HG02759 (cell line): ENCODE measurements at regions not wholly inside any gene's neighbourhood (a gene's known extent, or its start where the extent isn't known, plus 50 kb on each side); places are given as distances from the start of the nearest gene placed in this dataset.

ENCODE experiments used
- ATAC-seq: cut with Tn5 transposase; IDR thresholded peaks from one replicate; pipeline ENCODE4 v1.9.1; 2021; ENCODE audit warnings: mild to moderate bottlenecking, moderate library complexity; ENCODE audit not compliant: unreplicated experiment

DNA sequence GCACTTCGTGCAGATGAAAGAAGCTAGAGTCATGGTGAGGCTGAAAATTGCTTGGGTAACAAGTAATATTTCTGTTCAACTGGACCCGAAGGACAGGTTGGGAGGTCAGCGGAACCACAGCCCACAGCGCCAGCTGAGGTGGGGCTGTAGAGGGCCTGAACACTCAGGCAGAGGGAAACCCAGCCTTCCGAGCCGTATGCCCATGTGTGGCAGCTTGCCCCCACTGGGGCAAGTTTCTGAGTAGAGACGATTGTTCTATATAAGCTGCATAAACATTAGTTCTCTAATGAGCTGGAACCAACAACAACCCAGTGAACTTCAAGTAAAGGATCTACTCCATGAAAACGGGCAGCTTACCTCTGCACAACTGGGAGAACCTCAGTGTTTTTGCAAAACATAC is 58.4 kb upstream of the TNS3 start:
- ATAC-seq, result no peak

DNA sequence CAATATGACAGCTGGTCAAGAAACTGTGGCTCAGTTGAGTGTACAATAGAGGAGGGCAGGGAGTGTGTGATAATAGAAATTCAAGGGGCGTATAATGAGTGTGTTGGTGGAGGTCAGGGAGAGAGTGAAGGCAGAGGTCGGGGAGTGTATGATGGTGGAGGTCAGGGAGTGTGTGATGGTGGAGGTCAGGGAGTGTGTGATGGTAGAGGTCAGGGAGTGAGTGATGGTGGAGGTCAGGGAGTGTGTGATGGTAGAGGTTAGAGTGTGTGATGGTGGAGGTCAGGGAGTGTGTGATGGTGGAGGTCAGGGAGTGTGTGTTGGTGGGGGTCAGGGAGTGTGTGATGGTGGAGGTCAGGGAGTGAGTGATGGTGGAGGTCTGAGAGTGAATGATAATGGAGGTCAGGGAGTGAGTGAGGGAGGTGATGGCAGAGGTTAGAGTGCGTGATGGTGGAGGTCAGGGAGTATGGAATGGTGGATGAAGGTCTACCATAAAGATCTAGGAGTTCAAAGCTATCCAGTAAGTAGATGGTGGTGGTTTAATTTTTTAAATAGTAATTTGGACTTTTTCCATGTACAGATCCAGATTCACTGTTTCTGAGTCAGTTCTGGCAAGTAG is 57.7 kb upstream of the TNS3 start:
- no peak for ATAC-seq

DNA sequence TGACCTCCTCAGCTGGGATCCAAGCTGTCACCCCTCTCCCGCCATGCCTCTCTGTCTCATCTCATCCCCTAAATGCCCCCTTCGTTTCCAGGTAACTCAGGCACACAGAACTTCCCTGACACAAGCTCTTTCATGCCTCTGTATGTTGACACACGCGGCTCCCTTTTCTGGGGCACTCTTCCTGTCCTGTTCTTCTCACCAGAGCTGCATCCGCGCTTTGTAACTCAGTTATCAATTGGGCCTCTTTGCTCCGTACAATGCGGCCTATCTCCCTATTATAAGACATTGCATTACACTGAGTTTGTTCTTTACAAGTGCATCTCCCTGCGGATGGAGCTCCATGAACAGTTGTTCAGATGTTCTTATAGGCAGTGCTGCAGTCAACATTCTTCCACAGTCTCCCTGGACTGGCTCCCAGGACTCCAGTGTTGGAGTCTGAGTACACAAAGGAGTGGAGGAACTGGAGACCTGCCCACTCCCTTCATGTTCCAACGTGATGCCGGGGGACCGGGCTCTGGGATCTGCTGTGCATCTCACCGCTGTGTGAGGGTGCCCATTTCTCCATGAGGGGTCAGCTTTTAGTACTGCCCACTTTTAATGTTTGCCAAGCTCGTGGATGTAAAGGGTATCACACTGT is 56.9 kb upstream of the TNS3 start:
- ATAC-seq, result no peak

DNA sequence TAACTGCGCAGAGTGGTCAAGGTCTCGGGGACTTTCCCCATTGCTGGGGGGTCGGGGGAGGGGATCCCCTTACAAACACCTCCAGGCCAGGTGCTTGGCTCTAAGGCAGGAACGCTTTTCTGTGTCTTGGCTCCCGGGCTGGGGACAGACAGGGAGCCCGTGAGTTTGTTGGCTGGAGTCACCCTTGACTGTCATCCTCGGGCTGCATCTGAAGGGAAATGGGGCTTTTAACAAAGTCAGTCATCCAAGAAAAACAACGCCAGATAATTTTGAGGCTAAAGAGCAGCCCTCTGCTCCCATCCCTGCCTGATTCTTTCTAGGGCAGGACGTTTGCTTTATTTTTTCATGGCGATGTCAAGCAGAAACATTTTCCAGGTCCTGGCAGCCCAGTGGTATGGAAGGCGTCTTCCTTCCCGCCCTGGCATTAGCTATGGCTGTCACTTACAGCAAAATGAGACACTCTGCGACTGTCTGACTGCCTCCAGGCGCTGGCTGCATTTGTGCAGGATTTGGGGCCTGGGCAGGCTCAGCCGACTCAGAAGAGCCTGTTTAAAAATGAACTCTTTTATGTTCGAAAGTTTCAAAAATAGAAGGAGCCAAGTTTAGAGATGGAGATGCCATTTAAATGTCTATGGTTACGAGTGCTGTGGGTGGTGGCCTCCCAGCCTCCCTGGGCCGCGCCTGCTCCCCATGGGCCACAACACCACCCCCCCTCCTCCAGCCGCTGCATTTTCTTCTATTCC is 54.7 kb upstream of the TNS3 start:
- no peak for ATAC-seq

DNA sequence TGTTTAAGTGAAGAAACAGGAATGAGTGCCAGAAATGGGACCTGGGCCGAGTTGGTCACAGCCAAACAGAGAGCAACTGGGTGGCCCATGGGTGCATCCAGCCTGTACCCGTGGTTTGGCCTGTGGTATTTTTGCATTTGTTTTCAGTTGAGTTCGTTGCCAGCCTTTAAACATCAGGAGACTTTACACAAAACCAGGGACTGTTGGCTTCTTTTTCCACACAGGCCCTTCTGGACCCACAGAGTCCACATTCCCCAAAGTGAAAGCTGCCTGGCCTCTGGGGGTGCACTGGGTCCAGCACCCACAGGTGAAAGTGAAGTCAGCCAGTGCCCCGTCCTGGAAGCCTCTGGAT is 54.1 kb upstream of the TNS3 start:
- ATAC-seq, result no peak

DNA sequence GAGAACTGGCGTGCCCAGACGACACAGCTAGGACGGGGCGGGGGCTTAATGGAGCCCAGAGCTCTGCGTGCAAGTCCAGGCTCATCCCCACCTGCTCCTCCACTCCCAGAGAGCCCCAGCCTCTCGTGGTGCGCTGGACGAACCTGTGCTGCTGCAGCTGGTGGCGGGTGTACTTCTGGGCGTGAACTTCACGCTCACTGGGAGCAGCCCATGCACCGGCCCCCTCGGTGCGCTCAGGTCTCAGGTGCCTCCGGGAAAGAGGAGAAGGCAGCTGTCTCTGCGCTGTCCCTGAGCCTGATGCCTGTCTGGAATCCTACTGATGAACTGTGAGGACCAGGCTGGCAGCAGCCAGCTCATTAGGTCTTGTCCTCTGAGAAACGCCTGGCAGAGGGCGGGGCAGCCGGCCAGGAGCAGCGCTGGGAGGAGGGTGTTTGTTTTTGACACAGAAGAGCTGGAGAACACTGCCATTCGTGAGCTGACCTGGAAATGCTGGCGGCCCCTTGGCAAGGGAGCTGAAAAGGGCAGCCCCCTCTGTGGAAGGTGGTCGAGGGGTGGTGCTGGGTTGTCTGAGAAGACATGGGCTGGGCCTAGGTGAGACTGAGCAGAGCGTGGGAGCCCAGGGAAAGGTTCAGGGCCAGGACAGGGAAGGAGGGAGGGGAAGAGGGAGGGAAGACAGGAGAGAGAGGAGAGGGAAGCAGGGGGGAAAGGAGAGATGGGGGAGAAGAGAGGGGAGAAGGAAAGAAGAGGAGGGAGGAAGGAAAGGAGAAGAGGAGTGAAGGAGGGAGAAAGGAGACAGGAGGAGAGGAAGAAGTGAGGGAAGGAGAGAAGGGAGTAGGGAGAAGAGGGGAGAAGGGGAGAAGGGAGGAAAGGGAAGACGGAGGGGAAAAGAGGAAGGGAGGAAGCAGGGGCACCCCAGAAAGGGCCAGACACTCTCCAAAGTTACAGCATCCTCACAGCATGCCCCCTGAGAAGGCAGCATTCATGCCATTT is 53.5 kb upstream of the TNS3 start:
- ATAC-seq, result no peak

DNA sequence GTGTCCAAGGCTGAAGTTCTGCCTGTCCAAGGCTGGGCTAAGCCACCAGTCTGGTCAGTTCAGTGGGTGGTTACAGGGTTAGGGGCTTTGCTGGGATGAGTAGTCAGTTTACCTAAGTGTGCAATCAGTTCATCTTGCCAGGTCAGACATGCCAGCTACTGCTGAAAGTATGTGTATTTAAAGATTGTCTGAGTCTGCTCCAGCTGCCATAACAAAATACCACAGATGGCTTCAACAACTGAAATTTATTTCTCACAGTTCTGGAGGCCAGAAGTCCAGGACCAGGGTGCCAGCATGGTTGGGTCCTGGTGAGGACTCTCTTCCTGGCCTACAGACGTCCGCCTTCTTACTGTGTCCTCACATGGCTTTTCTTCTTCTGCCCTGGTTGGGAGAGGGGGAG is 52.4 kb upstream of the TNS3 start:
- no peak for ATAC-seq

DNA sequence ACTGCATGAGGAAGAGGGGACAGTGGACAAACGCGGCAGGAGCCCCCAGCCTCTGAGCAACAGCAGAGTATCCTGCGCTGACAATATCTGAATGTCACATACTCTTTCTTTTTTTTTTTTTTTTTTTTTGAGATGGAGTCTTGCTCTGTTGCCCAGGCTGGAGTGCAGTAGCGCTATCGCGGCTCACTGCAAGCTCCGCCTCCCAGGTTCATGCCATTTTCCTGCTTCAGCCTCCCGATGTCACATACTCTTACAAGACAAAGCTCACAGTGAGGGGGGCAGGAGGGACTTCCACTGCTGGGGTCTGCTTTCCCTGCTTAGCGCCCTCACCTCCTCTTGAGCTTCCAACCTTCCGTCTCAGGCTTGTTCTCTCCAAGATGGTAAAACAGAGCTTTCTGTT is 51.2 kb upstream of the TNS3 start:
- ATAC-seq, result no peak
